Neuron (in vitro differentiated cells): ENCODE measurements at regions not wholly inside any gene's neighbourhood (a gene's known extent, or its start where the extent isn't known, plus 50 kb on each side); places are given as distances from the start of the nearest gene placed in this dataset.
"Not testable (repeated sequence)": the region's sequence is repeated elsewhere in the genome, so short reads cannot be mapped to it uniquely, and the experiment has no call there.

Experiments used
- H2AFZ ChIP-seq: one replicate; pipeline ENCODE4 v1.6.1; 2013; ENCODE audit warnings: low read depth, mild to moderate bottlenecking, inconsistent platforms, low read length, moderate library complexity
- H3K27me3 ChIP-seq: one replicate; pipeline ENCODE4 v1.6.1; 2013; ENCODE audit warnings: low read length; ENCODE audit not compliant: insufficient read depth
- H3K36me3 ChIP-seq: one replicate; pipeline ENCODE4 v1.6.1; 2013; ENCODE audit warnings: low read length; ENCODE audit not compliant: insufficient read depth
- H3K4me1 ChIP-seq: one replicate; pipeline ENCODE4 v1.6.1; 2013; ENCODE audit warnings: low read length; ENCODE audit not compliant: insufficient read depth
- H3K4me3 ChIP-seq: 2 replicates; pipeline ENCODE4 v1.5.1; 2013; ENCODE audit warnings: mild to moderate bottlenecking, low read length, moderate library complexity
- H3K9me3 ChIP-seq: one replicate; pipeline ENCODE4 v1.6.1; 2013; ENCODE audit warnings: low read length

GRCh38 chr2:182639971-182640370, 76.1 kb upstream of the DNAJC10 start:
- H3K4me3 ChIP-seq = no peak overlapping the region

DNA sequence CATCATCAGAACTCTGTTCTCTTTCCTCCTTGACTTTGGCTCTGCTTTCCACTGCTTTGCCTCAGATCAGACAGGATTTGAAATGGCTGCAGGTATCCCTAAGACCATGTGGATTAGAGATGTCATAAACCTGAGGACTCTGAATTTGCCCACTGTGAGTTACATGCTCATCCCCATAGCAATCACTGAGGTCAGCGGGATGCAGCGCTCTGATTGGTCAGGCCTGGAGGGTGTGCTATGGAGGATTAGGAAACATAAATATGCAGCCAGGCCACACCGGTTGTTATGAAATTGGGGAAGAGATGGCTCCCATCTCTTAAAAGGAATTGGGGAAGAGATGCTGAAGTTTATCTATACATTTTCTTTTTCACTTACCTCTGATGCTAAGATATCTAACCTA, 73.7 kb upstream of the DNAJC10 start:
- H3K9me3 ChIP-seq = no peaks in the 10 kb centered on the region
- H3K4me1 ChIP-seq = no peaks in the 10 kb centered on the region
- no peak overlapping the region for H3K4me3 ChIP-seq
- no peak overlapping the region for H2AFZ ChIP-seq
- H3K36me3 ChIP-seq = no peaks in the 10 kb centered on the region
- H3K27me3 ChIP-seq = no peaks in the 10 kb centered on the region

More at GRCh38 chr2:182639971-182640370, 76.1 kb upstream of the DNAJC10 start:
- Histone ChIP-seq H3K9me3 (no peaks in the 10 kb centered on the region), H3K27me3 (no peaks in the 10 kb centered on the region), H3K36me3 (no peaks in the 10 kb centered on the region), H3K4me1 (peaks cover 3% of the 10 kb centered on the region), H2AFZ (no peak overlapping the region)

- no peaks in the 10 kb centered on the region for H3K36me3 ChIP-seq
- no peak overlapping the region for H3K4me3 ChIP-seq
- no peak overlapping the region for H2AFZ ChIP-seq
- no peaks in the 10 kb centered on the region for H3K27me3 ChIP-seq
- H3K9me3 ChIP-seq = no peaks in the 10 kb centered on the region
- H3K4me1 ChIP-seq = no peaks in the 10 kb centered on the region
These were observed 69.1 kb upstream of the DNAJC10 start for GRCh38 chr2:182646763-182647498.

DNA sequence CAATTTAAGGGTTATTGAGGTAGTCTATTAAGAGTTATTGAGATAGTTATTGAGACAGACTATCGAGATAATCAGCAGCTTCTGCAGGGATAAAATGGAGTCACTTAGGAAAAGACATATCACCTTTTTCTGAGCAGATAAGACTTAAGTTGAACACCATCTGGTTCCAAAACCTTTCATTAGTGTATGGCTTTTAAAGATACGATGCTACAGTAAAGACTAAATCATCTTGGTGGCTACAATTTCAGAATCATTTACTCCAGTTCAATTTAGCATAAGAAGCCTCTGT, 68.6 kb upstream of the DNAJC10 start:
- Histone ChIP-seq H3K27me3 (no peaks in the 10 kb centered on the region), H3K4me3 (no peak overlapping the region), H3K9me3 (no peaks in the 10 kb centered on the region), H3K4me1 (no peaks in the 10 kb centered on the region), H2AFZ (no peak overlapping the region), H3K36me3 (no peaks in the 10 kb centered on the region)

- Histone ChIP-seq H3K27me3 (no peaks in the 10 kb centered on the region), H2AFZ (no peak overlapping the region), H3K36me3 (no peaks in the 10 kb centered on the region), H3K9me3 (no peaks in the 10 kb centered on the region), H3K4me1 (no peaks in the 10 kb centered on the region), H3K4me3 (no peak overlapping the region)
These were observed 66.7 kb upstream of the DNAJC10 start for GRCh38 chr2:182649316-182649715.

DNA sequence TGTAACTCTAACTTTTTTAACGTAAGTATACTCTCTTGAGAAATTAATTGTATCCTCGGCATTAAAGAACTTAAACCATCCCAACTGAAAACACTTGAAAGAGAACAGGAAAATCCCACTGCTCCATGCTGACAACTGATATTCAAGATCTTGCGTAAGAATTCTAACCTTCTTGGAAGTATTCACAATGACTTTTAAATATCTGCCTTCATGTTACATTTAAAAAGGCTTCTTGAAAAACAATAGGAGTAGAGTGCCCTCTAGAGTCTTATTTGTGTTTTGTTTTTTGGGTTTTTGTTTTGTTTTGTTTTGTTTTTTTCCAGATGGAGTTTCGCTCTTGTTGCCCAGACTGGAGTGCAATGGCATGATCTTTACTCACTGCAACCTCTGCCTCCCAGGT, 65.4 kb upstream of the DNAJC10 start:
- Histone ChIP-seq H2AFZ (no peak overlapping the region), H3K36me3 (no peaks in the 10 kb centered on the region), H3K27me3 (no peaks in the 10 kb centered on the region), H3K9me3 (no peaks in the 10 kb centered on the region), H3K4me3 (no peak overlapping the region), H3K4me1 (peaks cover 6% of the 10 kb centered on the region)

- no peak overlapping the region for H3K4me3 ChIP-seq
- H2AFZ ChIP-seq = no peak overlapping the region
- no peaks in the 10 kb centered on the region for H3K36me3 ChIP-seq
- H3K27me3 ChIP-seq = no peaks in the 10 kb centered on the region
- H3K4me1 ChIP-seq = peaks cover 7% of the 10 kb centered on the region
- no peaks in the 10 kb centered on the region for H3K9me3 ChIP-seq
These were observed 63.7 kb upstream of the DNAJC10 start for GRCh38 chr2:182652326-182652725.

DNA sequence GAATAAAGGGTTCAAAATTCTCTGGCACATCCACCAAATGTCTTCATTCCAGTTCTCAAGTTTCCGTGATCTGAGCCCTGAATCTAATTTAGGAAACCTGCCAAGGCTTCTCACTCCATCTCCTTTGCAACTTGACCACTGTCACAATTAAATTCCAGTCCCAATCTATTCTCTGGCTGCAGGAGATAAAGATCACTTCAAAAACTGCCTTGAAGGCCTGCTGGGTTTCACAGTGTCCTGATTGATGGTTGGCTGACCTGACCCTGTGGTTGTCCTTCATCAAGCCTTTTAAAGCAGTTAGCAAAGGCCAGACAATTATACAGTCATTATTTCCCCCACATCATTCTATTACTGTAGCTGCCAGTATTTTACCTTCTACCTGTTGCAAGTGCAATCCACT, 60.3 kb upstream of the DNAJC10 start:
- Histone ChIP-seq H2AFZ (no peak overlapping the region), H3K9me3 (no peaks in the 10 kb centered on the region), H3K4me3 (no peak overlapping the region), H3K27me3 (no peaks in the 10 kb centered on the region), H3K36me3 (no peaks in the 10 kb centered on the region), H3K4me1 (peaks cover 7% of the 10 kb centered on the region)

DNA sequence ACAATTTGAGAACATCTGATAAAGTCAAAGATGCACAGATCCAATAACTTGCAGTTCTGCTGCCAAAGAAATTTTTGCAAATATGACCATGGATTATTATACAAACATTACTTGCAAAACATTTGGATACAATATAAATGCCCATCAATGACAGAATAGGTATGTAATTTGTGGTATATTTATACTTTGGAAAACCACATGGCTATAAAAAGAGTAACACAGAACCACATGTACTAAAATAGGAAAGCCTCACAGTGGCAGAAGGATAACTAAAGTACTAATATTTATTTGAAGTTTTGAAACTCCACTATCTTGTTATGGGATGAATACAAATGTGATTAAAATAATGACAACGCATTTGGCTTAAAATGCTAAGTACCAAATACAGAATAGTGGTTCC, 51.8 kb upstream of the DNAJC10 start:
- H3K9me3 ChIP-seq = no peaks in the 10 kb centered on the region

DNA sequence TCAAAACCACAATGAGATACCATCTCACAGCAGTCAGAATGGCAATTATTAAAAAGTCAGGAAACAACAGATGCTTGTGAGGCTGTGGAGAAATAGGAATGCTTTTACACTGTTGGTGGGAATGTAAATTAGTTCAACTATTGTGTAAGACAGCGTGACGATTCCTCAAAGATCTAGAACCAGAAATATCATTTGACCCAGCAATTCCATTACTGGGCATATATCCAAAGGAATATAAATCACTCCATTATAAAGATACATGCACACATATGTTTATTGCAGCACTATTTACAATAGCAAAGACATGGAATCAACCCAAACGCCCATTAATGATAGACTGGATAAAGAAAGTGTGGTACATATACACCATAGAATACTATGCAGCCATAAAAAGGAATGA, 50.6 kb upstream of the DNAJC10 start:
- H3K4me1 ChIP-seq, H3K4me3 ChIP-seq, H3K27me3 ChIP-seq, H2AFZ ChIP-seq, H3K36me3 ChIP-seq, H3K9me3 ChIP-seq: not testable (repeated sequence)

More for the DNA sequence above, 51.8 kb upstream of the DNAJC10 start:
- no peaks in the 10 kb centered on the region for H3K4me1 ChIP-seq
- no peaks in the 10 kb centered on the region for H3K36me3 ChIP-seq
- no peaks in the 10 kb centered on the region for H3K27me3 ChIP-seq
- no peak overlapping the region for H3K4me3 ChIP-seq
- H2AFZ ChIP-seq = no peak overlapping the region
